Mesothelial cell of epicardium (in vitro differentiated cells): ENCODE measurements at regions not wholly inside any gene's neighbourhood (a gene's known extent, or its start where the extent isn't known, plus 50 kb on each side); places are given as distances from the start of the nearest gene placed in this dataset.

Experiments
- DNase-seq, 2 experiments: peaks; one replicate each; pipeline ENCODE4 v3.0.0; 2021; ENCODE audit warnings: low spot score in 2 of 2; ENCODE audit not compliant: unreplicated experiment in 2 of 2
- H3K27ac Mint-ChIP-seq: 2 replicates; pipeline ENCODE4 v1.8.0; 2021; ENCODE audit warnings: mixed read lengths
- H3K27me3 Mint-ChIP-seq: 2 replicates; pipeline ENCODE4 v1.8.0; 2021; ENCODE audit warnings: low read depth, mixed read lengths
- H3K36me3 Mint-ChIP-seq: 2 replicates; pipeline ENCODE4 v1.8.0; 2021; ENCODE audit warnings: mixed read lengths
- H3K4me1 Mint-ChIP-seq: 2 replicates; pipeline ENCODE4 v1.8.0; 2021; ENCODE audit warnings: mixed read lengths
- H3K4me3 Mint-ChIP-seq: 2 replicates; pipeline ENCODE4 v1.8.0; 2021; ENCODE audit warnings: mild to moderate bottlenecking, moderate library complexity, mixed read lengths
- H3K9me3 Mint-ChIP-seq: 2 replicates; pipeline ENCODE4 v1.8.0; 2021; ENCODE audit warnings: mixed read lengths
- CTCF ChIP-seq: fragments of 200-600 bp; sonication (generic); IDR thresholded peaks from one replicate; pipeline ENCODE4 v1.5.0; 2021; ENCODE audit warnings: antibody characterized with exemption; ENCODE audit not compliant: unreplicated experiment

GRCh38 chr7:8975681-8976080 lies 542.3 kb downstream of the NXPH1 start:
- Mint-ChIP-seq H3K27ac (no peak overlapping the region), H3K9me3 (peaks cover 7% of the 10 kb centered on the region), H3K4me1 (no peaks in the 10 kb centered on the region), H3K4me3 (no peak overlapping the region), H3K27me3 (no peaks in the 10 kb centered on the region), H3K36me3 (no peaks in the 10 kb centered on the region)
- TF ChIP-seq CTCF = no peak
- no peak for DNase-seq

GRCh38 chr7:8982338-8982992 lies 549.1 kb downstream of the NXPH1 start:
- H3K27me3 Mint-ChIP-seq = no peaks in the 10 kb centered on the region
- H3K4me3 Mint-ChIP-seq = no peak overlapping the region
- DNase-seq = no peak
- H3K4me1 Mint-ChIP-seq = no peaks in the 10 kb centered on the region
- H3K36me3 Mint-ChIP-seq = no peaks in the 10 kb centered on the region
- no peak for TF ChIP-seq CTCF
- H3K27ac Mint-ChIP-seq = no peak overlapping the region
- no peaks in the 10 kb centered on the region for H3K9me3 Mint-ChIP-seq

DNA sequence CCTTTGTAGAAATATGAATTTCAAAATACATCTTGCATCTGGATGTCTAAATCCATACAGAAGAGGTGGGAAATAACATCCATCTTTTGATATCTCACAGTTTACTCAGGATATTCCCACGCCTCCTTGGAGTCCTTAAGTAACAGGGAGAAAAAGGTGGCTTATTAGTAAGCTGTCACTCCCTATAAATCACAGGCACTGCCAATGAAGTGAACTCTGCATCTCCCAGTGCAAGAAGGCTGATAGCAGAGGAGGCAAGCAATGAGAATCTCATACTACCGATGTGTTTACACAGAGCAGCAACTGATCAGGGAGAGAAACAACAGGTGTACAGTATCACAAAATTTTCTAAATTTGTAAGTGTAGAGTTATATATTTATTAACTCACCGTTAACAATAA lies 551.8 kb downstream of the NXPH1 start:
- no peak for TF ChIP-seq CTCF
- Mint-ChIP-seq H3K9me3 (no peaks in the 10 kb centered on the region), H3K36me3 (no peaks in the 10 kb centered on the region), H3K4me3 (no peak overlapping the region), H3K4me1 (no peaks in the 10 kb centered on the region), H3K27me3 (no peaks in the 10 kb centered on the region), H3K27ac (no peak overlapping the region)
- no peak for DNase-seq

DNA sequence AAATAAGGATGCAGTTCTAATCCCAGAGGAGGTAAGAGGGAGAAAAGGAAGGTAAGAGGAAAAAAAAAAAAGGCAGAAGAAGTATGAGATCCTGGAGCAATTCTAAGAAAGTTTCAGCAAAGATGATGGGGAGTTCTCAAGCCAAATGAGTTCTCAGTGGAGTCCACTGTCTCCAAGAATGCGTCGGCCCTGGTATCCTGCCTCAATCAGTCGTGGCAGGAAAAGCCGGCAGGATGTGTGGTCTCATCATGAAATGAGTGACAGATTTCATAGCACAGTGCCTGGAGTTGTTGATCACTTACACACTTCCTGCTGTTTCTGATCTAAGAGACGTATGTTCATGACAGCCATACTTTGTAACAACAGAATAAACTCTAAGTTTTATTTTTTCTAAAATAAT lies 554.9 kb downstream of the NXPH1 start:
- Mint-ChIP-seq H3K27me3 (no peaks in the 10 kb centered on the region), H3K4me3 (no peak overlapping the region), H3K4me1 (peaks cover 4% of the 10 kb centered on the region), H3K9me3 (no peaks in the 10 kb centered on the region), H3K27ac (no peak overlapping the region), H3K36me3 (no peaks in the 10 kb centered on the region)
- no peak for DNase-seq
- no peak for TF ChIP-seq CTCF

DNA sequence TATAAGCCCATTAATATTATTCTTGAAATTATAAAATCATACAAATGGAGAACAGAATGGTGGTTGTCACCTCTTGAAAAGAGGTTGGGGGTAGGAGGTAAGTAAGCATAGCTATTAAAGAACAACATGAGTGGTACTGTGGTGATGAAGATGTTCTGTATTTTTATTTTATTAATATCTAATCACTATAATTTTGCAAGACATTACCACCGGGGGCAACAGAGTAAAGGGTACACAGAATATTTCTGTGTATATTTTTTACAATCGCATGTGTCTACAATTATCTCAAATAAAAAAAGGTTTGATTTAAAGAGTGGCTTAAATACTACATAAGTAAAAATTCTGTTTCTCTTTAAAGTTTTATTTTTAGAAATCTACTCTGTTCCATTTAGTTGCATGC lies 557.8 kb downstream of the NXPH1 start:
- no peak overlapping the region for H3K4me3 Mint-ChIP-seq
- no peaks in the 10 kb centered on the region for H3K9me3 Mint-ChIP-seq
- no peak for DNase-seq
- peaks cover 4% of the 10 kb centered on the region for H3K4me1 Mint-ChIP-seq
- no peak overlapping the region for H3K27ac Mint-ChIP-seq
- no peaks in the 10 kb centered on the region for H3K27me3 Mint-ChIP-seq
- H3K36me3 Mint-ChIP-seq = no peaks in the 10 kb centered on the region
- no peak for TF ChIP-seq CTCF

GRCh38 chr7:8998762-8999161 lies 565.4 kb downstream of the NXPH1 start:
- no peaks in the 10 kb centered on the region for H3K27me3 Mint-ChIP-seq
- TF ChIP-seq CTCF = no peak
- peaks cover 26% of the 10 kb centered on the region for H3K4me1 Mint-ChIP-seq
- H3K36me3 Mint-ChIP-seq = no peaks in the 10 kb centered on the region
- peak overlapping the region; percentile 22 for H3K27ac Mint-ChIP-seq
- no peak for DNase-seq
- H3K9me3 Mint-ChIP-seq = no peaks in the 10 kb centered on the region
- H3K4me3 Mint-ChIP-seq = peak overlapping the region; percentile 29
